Loucy (cell line): ENCODE measurements at regions not wholly inside any gene's neighbourhood (a gene's known extent, or its start where the extent isn't known, plus 50 kb on each side); places are given as distances from the start of the nearest gene placed in this dataset.

Experiments
- CTCF ChIP-seq: fragments of 200-600 bp; sonication (generic); conservative IDR thresholded peaks from 2 replicates; pipeline ENCODE4 v1.5.1; 2014; ENCODE audit warnings: mild to moderate bottlenecking, antibody characterized with exemption, low read length
- EZH2phosphoT487 ChIP-seq: fragments of 200-600 bp; IDR thresholded peaks from 2 replicates; pipeline ENCODE4 v1.6.1; 2018; ENCODE audit warnings: antibody characterized with exemption, mild to moderate bottlenecking, moderate library complexity, borderline replicate concordance

DNA sequence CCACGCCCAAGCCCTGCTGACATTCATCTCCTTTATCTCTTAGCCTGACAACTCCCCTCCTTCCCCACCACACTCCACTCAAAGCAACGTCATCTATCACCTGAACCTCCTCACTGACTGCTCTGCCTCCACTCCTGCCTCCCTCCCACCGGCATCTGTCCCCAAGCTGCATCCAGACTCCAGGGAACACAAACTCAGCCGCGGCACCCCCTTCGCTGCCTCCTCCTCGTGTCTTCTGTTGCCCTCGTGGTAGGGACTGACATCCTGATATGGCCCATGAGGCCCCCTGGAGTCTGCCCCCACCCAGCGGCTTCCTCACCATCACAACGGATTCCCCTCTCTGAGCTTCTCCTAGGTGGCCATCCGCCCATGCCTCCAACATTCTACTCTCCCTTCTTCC is 101.0 kb upstream of the TAS2R1 start:
- TF ChIP-seq CTCF (no peak), EZH2phosphoT487 (no peak)
